VCaP (cell line): ENCODE measurements at regions not wholly inside any gene's neighbourhood (a gene's known extent, or its start where the extent isn't known, plus 50 kb on each side); places are given as distances from the start of the nearest gene placed in this dataset.

Source experiments
- H3K27ac ChIP-seq: fragments of 450-650 bp; 2 replicates; pipeline ENCODE4 v1.5.1; 2017
- TF ChIP-seq, protein P1 (sequence below): fragments of 450-650 bp; conservative IDR thresholded peaks from 2 replicates; pipeline ENCODE4 v1.5.1; 2017; ENCODE audit warnings: mild to moderate bottlenecking, moderate library complexity

DNA sequence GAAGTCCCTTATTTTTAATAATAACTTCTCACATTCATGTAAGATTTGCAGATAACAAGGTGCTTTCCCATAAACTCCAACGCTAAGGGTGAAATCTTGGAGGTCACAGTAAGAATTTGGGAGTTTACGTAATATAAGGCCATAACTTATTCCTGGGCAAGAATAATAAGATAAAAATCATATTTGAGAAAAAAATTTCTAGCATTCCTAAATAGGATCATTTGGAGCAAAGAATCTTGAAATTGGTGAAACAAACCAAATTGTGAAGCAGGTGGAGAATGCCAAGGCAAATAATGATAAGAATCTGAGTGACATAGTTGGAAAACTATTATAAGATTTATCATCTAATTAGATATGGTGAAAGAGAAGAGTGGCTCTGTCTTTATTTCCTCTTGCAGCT lies 50.4 kb upstream of the FGF16 start:
- TF ChIP-seq, protein P1, sequence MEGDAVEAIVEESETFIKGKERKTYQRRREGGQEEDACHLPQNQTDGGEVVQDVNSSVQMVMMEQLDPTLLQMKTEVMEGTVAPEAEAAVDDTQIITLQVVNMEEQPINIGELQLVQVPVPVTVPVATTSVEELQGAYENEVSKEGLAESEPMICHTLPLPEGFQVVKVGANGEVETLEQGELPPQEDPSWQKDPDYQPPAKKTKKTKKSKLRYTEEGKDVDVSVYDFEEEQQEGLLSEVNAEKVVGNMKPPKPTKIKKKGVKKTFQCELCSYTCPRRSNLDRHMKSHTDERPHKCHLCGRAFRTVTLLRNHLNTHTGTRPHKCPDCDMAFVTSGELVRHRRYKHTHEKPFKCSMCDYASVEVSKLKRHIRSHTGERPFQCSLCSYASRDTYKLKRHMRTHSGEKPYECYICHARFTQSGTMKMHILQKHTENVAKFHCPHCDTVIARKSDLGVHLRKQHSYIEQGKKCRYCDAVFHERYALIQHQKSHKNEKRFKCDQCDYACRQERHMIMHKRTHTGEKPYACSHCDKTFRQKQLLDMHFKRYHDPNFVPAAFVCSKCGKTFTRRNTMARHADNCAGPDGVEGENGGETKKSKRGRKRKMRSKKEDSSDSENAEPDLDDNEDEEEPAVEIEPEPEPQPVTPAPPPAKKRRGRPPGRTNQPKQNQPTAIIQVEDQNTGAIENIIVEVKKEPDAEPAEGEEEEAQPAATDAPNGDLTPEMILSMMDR, result no peak

More for the DNA sequence above, 50.4 kb upstream of the FGF16 start:
- no peak overlapping the region for H3K27ac ChIP-seq
